Nucleus accumbens (tissue), 56 donors: ENCODE measurements at regions not wholly inside any gene's neighbourhood (a gene's known extent, or its start where the extent isn't known, plus 50 kb on each side); places are given as distances from the start of the nearest gene placed in this dataset.

Source experiments
- DNase-seq, 56 donors: peaks; one replicate each; lab custom pipeline; 2025; lab: John Stamatoyannopoulos, UW

- DNase-seq, result no peak
These were observed 511.3 kb upstream of the ZMIZ1 start for GRCh38 chr10:78557433-78557925.

GRCh38 chr10:78559661-78560340 is 509.0 kb upstream of the ZMIZ1 start:
- DNase-seq, result no peak

GRCh38 chr10:78560341-78560688 is 508.5 kb upstream of the ZMIZ1 start:
- DNase-seq, result no peak

GRCh38 chr10:78563314-78563713 is 505.5 kb upstream of the ZMIZ1 start:
- DNase-seq, result no peak

- no peak for DNase-seq
These were observed 502.9 kb upstream of the ZMIZ1 start for GRCh38 chr10:78565841-78566240.

- DNase-seq, result no peak
These were observed 502.3 kb upstream of the ZMIZ1 start for GRCh38 chr10:78566284-78567111.

GRCh38 chr10:78567680-78568455 is 500.9 kb upstream of the ZMIZ1 start:
- DNase-seq, result no peak

GRCh38 chr10:78568620-78569019 is 500.1 kb upstream of the ZMIZ1 start:
- DNase-seq, result no peak

- DNase-seq, result peak in 21 of 56 donors; percentile 4 to 66 (median 30)
These were observed 498.0 kb upstream of the ZMIZ1 start for GRCh38 chr10:78570633-78571235.

- no peak for DNase-seq
These were observed 497.5 kb upstream of the ZMIZ1 start for GRCh38 chr10:78571286-78571685.

GRCh38 chr10:78571891-78572290 is 496.9 kb upstream of the ZMIZ1 start:
- DNase-seq, result no peak

GRCh38 chr10:78572565-78572964 is 496.2 kb upstream of the ZMIZ1 start:
- DNase-seq, result no peak

GRCh38 chr10:78574547-78574946 is 494.2 kb upstream of the ZMIZ1 start:
- DNase-seq, result no peak

- no peak for DNase-seq
These were observed 493.4 kb upstream of the ZMIZ1 start for GRCh38 chr10:78575400-78575799.

- DNase-seq, result no peak
These were observed 492.5 kb upstream of the ZMIZ1 start for GRCh38 chr10:78576276-78576675.

GRCh38 chr10:78577712-78578111 is 491.1 kb upstream of the ZMIZ1 start:
- DNase-seq, result no peak

- no peak for DNase-seq
These were observed 489.8 kb upstream of the ZMIZ1 start for GRCh38 chr10:78578929-78579328.

- DNase-seq, result peak in 6 of 56 donors; percentile 33 to 62 (median 45)
These were observed 489.2 kb upstream of the ZMIZ1 start for GRCh38 chr10:78579576-78579975.

- DNase-seq, result peak in 54 of 56 donors; percentile 8 to 88 (median 73)
These were observed 488.8 kb upstream of the ZMIZ1 start for GRCh38 chr10:78579995-78580394.

GRCh38 chr10:78581133-78581694 is 487.6 kb upstream of the ZMIZ1 start:
- DNase-seq, result no peak
